Stimulated activated CD4-positive, alpha-beta T cell treated with anti-CD3 and anti-CD28 coated beads, Interleukin-1b, Interleukin-23, amount 100 ng/mL, for 48 hours (primary cell): ENCODE measurements at regions not wholly inside any gene's neighbourhood (a gene's known extent, or its start where the extent isn't known, plus 50 kb on each side); places are given as distances from the start of the nearest gene placed in this dataset.

Experiments used
- DNase-seq: peaks from one replicate; pipeline ENCODE4 v3.0.0-alpha.2; 2020

DNA sequence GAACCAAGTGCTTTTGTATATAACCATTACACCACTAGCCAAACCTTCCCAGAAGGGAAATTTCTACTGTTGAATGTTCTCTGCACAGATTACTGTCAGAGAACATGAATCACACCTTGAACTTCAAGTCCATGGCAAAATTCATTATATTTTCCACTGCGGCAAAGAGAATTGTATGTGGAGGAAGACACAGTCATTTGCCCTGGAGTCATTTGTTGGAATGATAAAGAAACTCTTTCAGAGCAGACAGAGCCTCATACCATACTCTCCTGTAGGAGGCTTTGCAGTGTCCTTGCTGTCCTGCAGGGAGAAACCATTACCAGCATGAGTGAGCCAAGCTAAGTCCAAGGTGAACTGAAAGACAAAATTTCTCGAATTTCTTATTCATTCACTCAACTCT, 369.0 kb downstream of the ARHGEF28 start:
- DNase-seq: no peak
